Keratinocyte (primary cell): ENCODE measurements at regions not wholly inside any gene's neighbourhood (a gene's known extent, or its start where the extent isn't known, plus 50 kb on each side); places are given as distances from the start of the nearest gene placed in this dataset.

ENCODE experiments used
- DNase-seq: peaks from one replicate; pipeline ENCODE4 v3.0.0-alpha.2; 2011; ENCODE audit warnings: low read depth, missing footprints, low spot score
- FAIRE-seq: peaks from 2 replicates; lab custom pipeline; 2011; peaks lifted over from hg19 to GRCh38; lab: Jason Lieb, UNC
- H2AFZ ChIP-seq: 2 replicates; pipeline ENCODE4 v1.6.0; 2012; ENCODE audit warnings: low read length, control low read depth, inconsistent platforms; ENCODE audit not compliant: control insufficient read depth
- H3K27ac ChIP-seq: 2 replicates; pipeline ENCODE4 v1.5.1; 2011; ENCODE audit warnings: low read length; ENCODE audit not compliant: control insufficient read depth, insufficient read depth
- H3K27me3 ChIP-seq: 3 replicates; pipeline ENCODE4 v1.6.0; 2011; ENCODE audit warnings: low read length; ENCODE audit not compliant: control insufficient read depth, insufficient read depth; ENCODE audit errors: extremely low read depth
- H3K36me3 ChIP-seq, 2 experiments: 2 replicates in 1 of 2; 3 replicates in 1 of 2; pipeline ENCODE4 v1.5.1; 2011; ENCODE audit warnings: low read length in 2 of 2, mild to moderate bottlenecking in 1 of 2; ENCODE audit not compliant: control insufficient read depth in 2 of 2, insufficient read depth in 2 of 2; ENCODE audit errors: extremely low read depth in 1 of 2
- H3K4me1 ChIP-seq: 3 replicates; pipeline ENCODE4 v1.5.1; 2011; ENCODE audit warnings: low read length; ENCODE audit not compliant: control insufficient read depth, insufficient read depth; ENCODE audit errors: extremely low read depth
- H3K4me2 ChIP-seq: 3 replicates; pipeline ENCODE4 v1.6.0; 2011; ENCODE audit warnings: low read depth, low read length; ENCODE audit not compliant: control insufficient read depth, insufficient read depth; ENCODE audit errors: extremely low read depth
- H3K4me3 ChIP-seq, 3 experiments: fragments of 200-600 bp in 1 of 3; sonication (generic) in 1 of 3; 2 replicates in 2 of 3; 3 replicates in 1 of 3; pipeline ENCODE4 v1.5.1; 2011 to 2016; ENCODE audit warnings: low read length in 3 of 3, mild to moderate bottlenecking in 3 of 3, control low read depth in 2 of 3, inconsistent platforms in 1 of 3, low read depth in 1 of 3, mixed read lengths in 1 of 3, mixed run types in 1 of 3, moderate library complexity in 1 of 3; ENCODE audit not compliant: control insufficient read depth in 2 of 3, insufficient read depth in 2 of 3; ENCODE audit errors: extremely low read depth in 1 of 3
- H3K79me2 ChIP-seq: 2 replicates; pipeline ENCODE4 v1.6.0; 2012; ENCODE audit warnings: low read length; ENCODE audit not compliant: control insufficient read depth, insufficient read depth
- H3K9ac ChIP-seq: 3 replicates; pipeline ENCODE4 v1.6.0; 2011; ENCODE audit warnings: low read length; ENCODE audit not compliant: control insufficient read depth, insufficient read depth; ENCODE audit errors: extremely low read depth
- H3K9me1 ChIP-seq: 3 replicates; pipeline ENCODE4 v1.6.0; 2011; ENCODE audit warnings: low read length; ENCODE audit not compliant: control insufficient read depth, insufficient read depth; ENCODE audit errors: extremely low read depth
- H3K9me3 ChIP-seq: 2 replicates; pipeline ENCODE4 v1.5.1; 2012; ENCODE audit warnings: low read depth, low read length; ENCODE audit not compliant: control insufficient read depth
- H4K20me1 ChIP-seq: 3 replicates; pipeline ENCODE4 v1.6.0; 2011; ENCODE audit warnings: low read length; ENCODE audit not compliant: control insufficient read depth, insufficient read depth; ENCODE audit errors: extremely low read depth
- CTCF ChIP-seq, 3 experiments: IDR thresholded peaks in 1 of 3; conservative IDR thresholded peaks in 1 of 3; optimal IDR thresholded peaks in 1 of 3; 2 replicates in 2 of 3; 3 replicates in 1 of 3; pipeline versions ENCODE3 to v1.5.1; 2011; ENCODE audit warnings: low read length in 3 of 3, mild to moderate bottlenecking in 3 of 3, moderate library complexity in 2 of 3, control low read depth in 1 of 3, inconsistent platforms in 1 of 3; ENCODE audit not compliant: insufficient read depth in 2 of 3; ENCODE audit errors: extremely low read depth in 1 of 3
- EZH2 ChIP-seq: IDR thresholded peaks from one replicate; pipeline ENCODE4 v1.6.1; 2012; ENCODE audit warnings: inconsistent platforms, mild to moderate bottlenecking, low read length, moderate library complexity
- dilution Hi-C: fragments of 300-500 bp; cut with MboI; formaldehyde crosslinking; loops from one replicate; pipeline ENCODE4 v1.7.0; 2020; ENCODE audit warnings: low sequenced_read_pairs; ENCODE audit not compliant: extremely low pct_ligation_motif_present

DNA sequence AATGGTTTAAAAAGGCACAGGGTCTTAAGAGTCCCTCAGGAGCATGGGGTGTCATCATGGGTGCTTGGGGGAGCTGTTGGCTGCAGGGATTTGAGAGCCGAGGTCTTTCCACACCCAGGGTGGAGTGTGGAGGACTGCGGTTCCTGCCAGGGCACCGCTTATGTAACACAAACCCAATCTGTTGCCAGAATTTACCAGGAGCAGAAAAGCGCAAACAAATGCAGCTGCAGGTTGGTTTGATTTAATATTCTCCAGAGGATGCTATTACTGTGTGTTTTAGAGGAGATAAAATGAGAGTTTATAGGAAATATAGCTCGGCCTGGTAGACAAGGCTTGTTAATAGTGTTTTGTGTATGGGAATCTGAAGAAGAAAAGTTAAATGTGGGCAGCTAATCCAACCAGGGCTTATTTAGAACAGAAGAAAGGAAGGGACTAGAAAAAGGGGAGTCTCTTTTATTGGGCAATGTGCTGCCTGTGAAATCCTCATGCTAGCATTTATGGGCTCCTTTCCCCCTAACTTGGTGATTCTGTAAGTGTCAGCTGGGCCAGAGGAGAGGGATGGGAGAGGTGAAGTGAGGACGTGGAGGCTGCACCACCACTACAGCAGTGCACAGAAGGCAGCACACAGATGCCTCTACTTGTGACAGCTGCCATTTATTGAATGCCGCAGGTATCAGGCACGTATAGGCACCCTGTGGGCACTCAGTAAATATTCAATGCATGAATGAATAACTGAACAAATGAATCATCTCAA is 174.7 kb downstream of the KATNIP start:
- Histone ChIP-seq H3K9ac (no peak overlapping the region), H3K4me1 (peaks cover 16% of the 10 kb centered on the region), H3K4me3 (no peak overlapping the region), H4K20me1 (peaks cover 3% of the 10 kb centered on the region), H2AFZ (no peak overlapping the region), H3K9me1 (no peaks in the 10 kb centered on the region), H3K4me2 (no peak overlapping the region), H3K27ac (no peak overlapping the region), H3K36me3 (peaks cover 5 to 8% of the 10 kb centered on the region in 2 experiments), H3K79me2 (no peaks in the 10 kb centered on the region), H3K9me3 (no peaks in the 10 kb centered on the region), H3K27me3 (no peaks in the 10 kb centered on the region)
- dilution Hi-C loops, result no loop called here
- DNase-seq (no peak), FAIRE-seq (no peak)
- TF ChIP-seq CTCF (optimal IDR thresholded peaks at IDR 0.05 in 1 of 3, IDR thresholded peaks at IDR 0.05 in 1 of 3, conservative IDR thresholded peaks at IDR 0.05 in 1 of 3; ENCODE audit: extremely low read depth in 1 of 3, insufficient read depth in 2 of 3, low read length in 3 of 3), result no peak
- no peak for TF ChIP-seq EZH2

DNA sequence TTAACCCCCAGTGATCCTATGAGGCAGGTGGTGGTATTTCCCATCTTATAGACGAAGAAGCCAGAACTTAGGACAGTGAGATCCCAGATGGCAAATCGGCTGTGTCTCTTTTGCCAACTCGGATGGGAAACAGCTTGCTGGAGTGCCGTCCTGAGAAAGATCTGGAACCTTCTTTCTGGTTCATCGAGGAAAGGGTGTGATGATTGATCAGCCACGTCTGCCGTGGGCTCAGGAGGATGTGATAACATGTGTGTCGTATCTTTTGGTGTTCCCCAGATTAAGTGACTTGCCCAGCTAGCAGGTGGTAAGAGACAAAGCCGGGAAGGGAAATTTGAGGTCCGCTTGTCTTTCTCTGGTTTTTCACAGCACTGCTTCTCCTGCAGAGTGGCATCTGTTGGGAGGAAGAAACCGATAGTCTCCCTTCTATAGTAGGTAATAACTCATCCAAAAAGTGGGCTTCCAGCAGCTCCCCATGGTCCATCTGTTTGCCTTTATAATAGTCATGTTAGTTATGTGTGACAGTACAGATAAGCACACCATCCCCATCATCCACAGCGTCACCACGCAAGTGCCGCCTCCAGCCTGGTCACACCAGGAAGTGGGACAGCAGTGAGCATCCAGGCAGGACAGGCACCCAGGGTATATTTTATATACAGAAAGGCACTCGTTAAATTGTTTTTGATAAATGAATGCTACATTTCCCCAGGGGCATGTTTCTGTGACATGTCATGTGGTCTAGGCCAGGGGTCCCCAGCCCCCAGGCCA is 175.5 kb downstream of the KATNIP start:
- H3K4me1 ChIP-seq, result peaks cover 18% of the 10 kb centered on the region
- dilution Hi-C loops, result no loop called here

More for the DNA sequence above, 175.5 kb downstream of the KATNIP start:
- Histone ChIP-seq H3K9me1 (no peaks in the 10 kb centered on the region), H3K4me2 (no peak overlapping the region), H3K27me3 (no peaks in the 10 kb centered on the region), H3K9ac (no peak overlapping the region), H2AFZ (no peak overlapping the region), H3K27ac (no peak overlapping the region), H3K9me3 (no peaks in the 10 kb centered on the region), H3K4me3 (no peak overlapping the region), H4K20me1 (peaks cover 6% of the 10 kb centered on the region), H3K79me2 (no peaks in the 10 kb centered on the region), H3K36me3 (peaks cover 5 to 8% of the 10 kb centered on the region in 2 experiments)
- TF ChIP-seq EZH2 (no peak), CTCF (optimal IDR thresholded peaks at IDR 0.05 in 1 of 3, IDR thresholded peaks at IDR 0.05 in 1 of 3, conservative IDR thresholded peaks at IDR 0.05 in 1 of 3; ENCODE audit: extremely low read depth in 1 of 3, insufficient read depth in 2 of 3, low read length in 3 of 3) (no peak)
- FAIRE-seq, result no peak
- DNase-seq, result no peak
